Tibial artery (tissue), 4 donors: ENCODE measurements at regions not wholly inside any gene's neighbourhood (a gene's known extent, or its start where the extent isn't known, plus 50 kb on each side); places are given as distances from the start of the nearest gene placed in this dataset.

Source experiments
- DNase-seq, 2 donors: peaks; one replicate each; pipeline ENCODE4 v3.0.0-alpha.2; 2019
- H3K27ac ChIP-seq, 2 donors: fragments of 200-600 bp; sonication (generic) in 1 of 2; 1 replicate in 1 of 2; 2 replicates in 1 of 2; pipeline ENCODE4 v1.5.1; 2018 to 2019; ENCODE audit warnings: mild to moderate bottlenecking in 1 of 2
- H3K27me3 ChIP-seq, 2 donors: fragments of 200-600 bp; sonication (generic) in 1 of 2; one replicate each; pipeline versions ENCODE4 v1.5.1 to v1.6.0; 2016 to 2019
- H3K36me3 ChIP-seq, 3 donors: fragments of 200-600 bp; sonication (generic) in 2 of 3; one replicate each; pipeline ENCODE4 v1.5.1; 2016 to 2019; ENCODE audit warnings: mild to moderate bottlenecking in 2 of 3
- H3K4me1 ChIP-seq, 4 donors: fragments of 200-600 bp; sonication (generic) in 2 of 4; 1 replicate in 3 of 4; 2 replicates in 1 of 4; pipeline ENCODE4 v1.5.1; 2016 to 2019
- H3K4me3 ChIP-seq, 2 donors: fragments of 200-600 bp; sonication (generic) in 1 of 2; 1 replicate in 1 of 2; 2 replicates in 1 of 2; pipeline ENCODE4 v1.5.1; 2018 to 2019; ENCODE audit warnings: mild to moderate bottlenecking in 2 of 2
- H3K9me3 ChIP-seq, 3 donors: fragments of 200-600 bp; sonication (generic) in 1 of 3; one replicate each; pipeline ENCODE4 v1.5.1; 2016 to 2019
- intact Hi-C: fragments of 100-400 bp; cut with DNase I; formaldehyde crosslinking; loops from one replicate; pipeline ENCODE4 v1.15.0; 2023; ENCODE audit warnings: low total_unique reads
- TF ChIP-seq, protein P1 (sequence below), 2 experiments: fragments of 200-600 bp in 1 of 2; fragments of 450-650 bp in 1 of 2; IDR thresholded peaks; one replicate each; pipeline ENCODE4 v1.5.1; 2017 to 2019; ENCODE audit warnings: antibody characterized with exemption in 2 of 2, mild to moderate bottlenecking in 1 of 2, moderate library complexity in 1 of 2

DNA sequence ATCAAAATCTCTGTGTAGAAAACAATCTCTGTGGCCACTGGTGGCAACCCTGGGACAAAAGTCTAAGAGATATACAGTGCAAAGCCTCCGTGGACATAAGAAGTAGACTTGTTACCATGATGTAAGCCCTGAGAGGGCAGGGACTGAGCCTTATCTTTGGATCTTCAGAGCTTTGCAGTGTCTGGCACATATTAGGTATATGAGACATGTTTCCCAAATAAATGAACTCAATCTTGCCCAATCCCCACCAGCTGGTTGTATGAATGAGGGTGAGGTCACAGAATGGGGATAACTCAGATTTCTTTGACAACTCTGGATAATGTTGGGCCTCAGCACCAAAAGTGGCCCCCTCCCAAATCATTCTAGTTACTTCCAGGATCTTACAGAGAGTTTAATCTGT is 511.4 kb upstream of the DIPK2B start:
- no peaks in the 10 kb centered on the region for H3K9me3 ChIP-seq
- peaks cover 0 to 34% (median 5%) of the 10 kb centered on the region in 4 donors for H3K4me1 ChIP-seq
- TF ChIP-seq, protein P1, sequence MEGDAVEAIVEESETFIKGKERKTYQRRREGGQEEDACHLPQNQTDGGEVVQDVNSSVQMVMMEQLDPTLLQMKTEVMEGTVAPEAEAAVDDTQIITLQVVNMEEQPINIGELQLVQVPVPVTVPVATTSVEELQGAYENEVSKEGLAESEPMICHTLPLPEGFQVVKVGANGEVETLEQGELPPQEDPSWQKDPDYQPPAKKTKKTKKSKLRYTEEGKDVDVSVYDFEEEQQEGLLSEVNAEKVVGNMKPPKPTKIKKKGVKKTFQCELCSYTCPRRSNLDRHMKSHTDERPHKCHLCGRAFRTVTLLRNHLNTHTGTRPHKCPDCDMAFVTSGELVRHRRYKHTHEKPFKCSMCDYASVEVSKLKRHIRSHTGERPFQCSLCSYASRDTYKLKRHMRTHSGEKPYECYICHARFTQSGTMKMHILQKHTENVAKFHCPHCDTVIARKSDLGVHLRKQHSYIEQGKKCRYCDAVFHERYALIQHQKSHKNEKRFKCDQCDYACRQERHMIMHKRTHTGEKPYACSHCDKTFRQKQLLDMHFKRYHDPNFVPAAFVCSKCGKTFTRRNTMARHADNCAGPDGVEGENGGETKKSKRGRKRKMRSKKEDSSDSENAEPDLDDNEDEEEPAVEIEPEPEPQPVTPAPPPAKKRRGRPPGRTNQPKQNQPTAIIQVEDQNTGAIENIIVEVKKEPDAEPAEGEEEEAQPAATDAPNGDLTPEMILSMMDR (IDR thresholded peaks at IDR 0.05), result no peak
- DNase-seq, result no peak
- no peaks in the 10 kb centered on the region for H3K36me3 ChIP-seq
- no peaks in the 10 kb centered on the region for H3K27me3 ChIP-seq
- intact Hi-C loops, result no loop called here
- no peak overlapping the region for H3K4me3 ChIP-seq
- no peak overlapping the region for H3K27ac ChIP-seq

DNA sequence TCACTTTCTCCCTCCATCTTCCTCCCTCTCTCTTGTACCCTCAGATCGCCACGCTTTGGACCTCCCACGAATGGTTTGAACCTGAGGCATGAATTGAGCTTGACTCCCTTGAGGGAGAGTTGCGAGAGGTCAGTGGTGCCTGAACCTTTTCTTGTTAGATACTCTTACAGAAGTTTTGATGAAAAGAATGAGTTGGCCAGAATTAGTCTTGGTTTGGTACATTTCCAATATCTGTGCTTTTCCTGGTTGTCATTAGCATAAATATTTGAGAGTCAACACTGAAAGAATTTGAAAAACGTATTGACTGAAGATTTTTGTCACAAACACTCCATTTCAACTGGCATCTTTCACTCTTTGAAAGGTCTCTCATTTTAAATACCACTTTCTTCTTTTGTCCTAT is 510.6 kb upstream of the DIPK2B start:
- H3K36me3 ChIP-seq, result no peaks in the 10 kb centered on the region
- TF ChIP-seq, protein P1 (IDR thresholded peaks at IDR 0.05), result no peak
- no peaks in the 10 kb centered on the region for H3K27me3 ChIP-seq
- H3K4me1 ChIP-seq, result peaks cover 0 to 33% (median 5%) of the 10 kb centered on the region in 4 donors
- DNase-seq, result no peak
- no peaks in the 10 kb centered on the region for H3K9me3 ChIP-seq
- H3K27ac ChIP-seq, result no peak overlapping the region
- intact Hi-C loops, result no loop called here
- no peak overlapping the region for H3K4me3 ChIP-seq

DNA sequence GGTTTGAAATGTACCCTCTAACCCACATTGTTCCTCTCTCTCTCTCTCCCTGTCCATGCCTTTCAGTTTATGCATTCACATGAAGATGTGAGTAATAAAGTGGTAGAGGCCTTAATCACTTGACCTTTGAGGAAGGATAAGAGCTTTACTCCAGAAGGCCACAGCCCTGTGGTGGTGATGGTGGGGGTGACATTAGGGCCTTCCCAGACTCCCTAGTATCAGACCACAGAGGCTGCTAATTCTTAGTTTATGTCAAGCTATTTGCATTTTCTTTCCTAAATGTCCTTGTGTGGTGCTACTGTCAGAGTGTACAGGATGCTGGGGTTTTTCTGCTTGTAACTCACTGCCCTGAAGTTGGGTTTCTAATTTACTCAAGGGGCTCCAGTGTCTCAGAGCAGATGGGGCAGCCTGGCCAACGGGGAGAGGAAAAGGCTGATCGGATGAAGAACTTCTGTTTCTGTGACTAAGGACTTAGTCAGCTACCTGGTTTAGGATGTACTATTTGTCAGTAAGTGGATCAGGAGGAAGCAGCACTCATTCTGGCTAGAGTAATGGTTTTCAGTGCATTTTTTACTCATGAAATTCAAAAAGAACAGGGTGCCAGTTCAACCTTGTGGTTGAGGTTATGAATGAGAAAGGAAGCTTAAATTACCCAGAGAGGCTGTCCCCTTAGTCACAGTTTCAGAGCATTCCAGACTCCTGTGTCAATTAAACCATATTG is 509.6 kb upstream of the DIPK2B start:
- Histone ChIP-seq H3K27ac (no peak overlapping the region), H3K4me1 (peaks cover 0 to 23% (median 2%) of the 10 kb centered on the region in 4 donors), H3K27me3 (no peaks in the 10 kb centered on the region), H3K4me3 (no peak overlapping the region), H3K36me3 (no peaks in the 10 kb centered on the region), H3K9me3 (no peaks in the 10 kb centered on the region)
- intact Hi-C loops, result no loop called here
- TF ChIP-seq, protein P1 (IDR thresholded peaks at IDR 0.05), result no peak
- no peak for DNase-seq

DNA sequence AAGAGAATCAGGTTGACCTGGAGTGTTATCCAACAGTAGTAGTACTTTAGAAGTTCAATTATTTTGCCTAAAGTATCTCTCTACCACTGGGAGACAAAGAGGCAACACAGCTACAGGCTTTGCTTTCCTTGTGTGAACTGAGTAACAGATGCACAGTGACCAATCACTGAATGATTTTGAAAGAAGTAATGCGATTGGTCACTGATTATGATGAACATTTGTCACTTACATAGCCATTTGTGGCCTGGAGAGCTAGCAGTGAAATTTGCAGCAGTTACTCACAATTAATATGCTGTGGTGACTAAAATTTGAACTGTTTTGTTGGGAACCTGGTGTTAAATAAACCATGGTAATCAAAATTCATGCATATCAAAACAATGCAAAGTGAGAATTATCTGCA is 508.7 kb upstream of the DIPK2B start:
- Histone ChIP-seq H3K27ac (no peak overlapping the region), H3K36me3 (no peaks in the 10 kb centered on the region), H3K9me3 (no peaks in the 10 kb centered on the region), H3K27me3 (no peaks in the 10 kb centered on the region), H3K4me1 (peaks cover 0 to 17% (median 2%) of the 10 kb centered on the region in 4 donors), H3K4me3 (no peak overlapping the region)
- TF ChIP-seq, protein P1 (IDR thresholded peaks at IDR 0.05), result no peak
- intact Hi-C loops, result no loop called here
- no peak for DNase-seq

DNA sequence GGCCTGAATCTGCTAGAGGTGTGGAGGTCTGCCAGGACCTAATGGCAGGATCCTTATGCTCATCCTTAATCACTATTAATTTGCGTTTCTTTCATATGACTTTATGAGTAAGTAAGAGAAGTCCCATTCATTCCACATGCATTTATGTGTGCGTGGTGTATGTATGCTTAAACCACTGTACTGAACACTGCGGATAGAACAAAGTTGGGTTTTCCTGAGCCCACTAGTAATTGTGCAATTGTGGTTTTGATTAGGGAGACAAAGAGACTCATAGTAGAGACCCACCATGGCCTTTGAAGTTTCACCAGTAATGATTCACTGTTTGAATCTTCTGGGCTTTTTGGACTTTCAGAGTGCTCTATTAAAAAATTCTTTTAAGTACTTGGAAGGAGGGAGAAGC is 498.5 kb upstream of the DIPK2B start:
- Histone ChIP-seq H3K4me3 (no peak overlapping the region), H3K27me3 (no peaks in the 10 kb centered on the region), H3K9me3 (no peaks in the 10 kb centered on the region), H3K4me1 (no peaks in the 10 kb centered on the region), H3K36me3 (no peaks in the 10 kb centered on the region), H3K27ac (no peak overlapping the region)
- TF ChIP-seq, protein P1 (IDR thresholded peaks at IDR 0.05), result no peak
- intact Hi-C loops, result no loop called here
- no peak for DNase-seq
